ENCODE measurements at regions not wholly inside any gene's neighbourhood (a gene's known extent, or its start where the extent isn't known, plus 50 kb on each side); places are given as distances from the start of the nearest gene placed in this dataset.

DNA sequence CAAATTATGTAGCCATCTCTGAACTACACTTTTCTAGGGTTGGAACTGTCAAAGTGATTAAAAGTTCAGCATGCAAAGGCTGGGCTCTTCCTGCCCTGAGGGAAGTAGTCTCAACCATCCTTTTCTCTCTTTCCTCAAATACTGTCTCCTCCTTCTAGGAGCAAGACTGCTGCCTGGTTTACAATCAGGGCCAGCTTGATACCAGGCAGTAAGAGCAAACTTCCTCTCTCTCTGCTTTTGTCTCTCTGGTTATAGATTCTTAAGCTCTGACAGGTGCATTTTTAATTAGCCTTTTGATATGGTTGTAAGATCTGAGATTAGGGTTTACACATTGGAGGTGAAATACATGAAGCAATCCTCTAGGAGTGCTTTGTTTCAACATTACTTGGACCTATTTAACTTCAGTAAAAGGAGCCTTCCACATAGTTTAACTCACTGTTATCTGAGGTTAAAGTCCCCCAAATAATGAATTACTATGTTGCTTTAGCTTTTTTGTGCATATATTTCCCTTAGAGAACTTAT lies 436.1 kb downstream of the SPATA31D1 start:
- TF ChIP-seq, protein P1, sequence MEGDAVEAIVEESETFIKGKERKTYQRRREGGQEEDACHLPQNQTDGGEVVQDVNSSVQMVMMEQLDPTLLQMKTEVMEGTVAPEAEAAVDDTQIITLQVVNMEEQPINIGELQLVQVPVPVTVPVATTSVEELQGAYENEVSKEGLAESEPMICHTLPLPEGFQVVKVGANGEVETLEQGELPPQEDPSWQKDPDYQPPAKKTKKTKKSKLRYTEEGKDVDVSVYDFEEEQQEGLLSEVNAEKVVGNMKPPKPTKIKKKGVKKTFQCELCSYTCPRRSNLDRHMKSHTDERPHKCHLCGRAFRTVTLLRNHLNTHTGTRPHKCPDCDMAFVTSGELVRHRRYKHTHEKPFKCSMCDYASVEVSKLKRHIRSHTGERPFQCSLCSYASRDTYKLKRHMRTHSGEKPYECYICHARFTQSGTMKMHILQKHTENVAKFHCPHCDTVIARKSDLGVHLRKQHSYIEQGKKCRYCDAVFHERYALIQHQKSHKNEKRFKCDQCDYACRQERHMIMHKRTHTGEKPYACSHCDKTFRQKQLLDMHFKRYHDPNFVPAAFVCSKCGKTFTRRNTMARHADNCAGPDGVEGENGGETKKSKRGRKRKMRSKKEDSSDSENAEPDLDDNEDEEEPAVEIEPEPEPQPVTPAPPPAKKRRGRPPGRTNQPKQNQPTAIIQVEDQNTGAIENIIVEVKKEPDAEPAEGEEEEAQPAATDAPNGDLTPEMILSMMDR (IDR thresholded peaks at IDR 0.05), result no peak
- TF ChIP-seq POLR2A (IDR thresholded peaks at IDR 0.05), result no peak

All from breast epithelium (tissue), 3 donors.